GM21515 (cell line): ENCODE measurements at regions not wholly inside any gene's neighbourhood (a gene's known extent, or its start where the extent isn't known, plus 50 kb on each side); places are given as distances from the start of the nearest gene placed in this dataset.

Experiments
- ATAC-seq: cut with Tn5 transposase; IDR thresholded peaks from one replicate; pipeline ENCODE4 v1.9.1; 2021; ENCODE audit not compliant: unreplicated experiment

DNA sequence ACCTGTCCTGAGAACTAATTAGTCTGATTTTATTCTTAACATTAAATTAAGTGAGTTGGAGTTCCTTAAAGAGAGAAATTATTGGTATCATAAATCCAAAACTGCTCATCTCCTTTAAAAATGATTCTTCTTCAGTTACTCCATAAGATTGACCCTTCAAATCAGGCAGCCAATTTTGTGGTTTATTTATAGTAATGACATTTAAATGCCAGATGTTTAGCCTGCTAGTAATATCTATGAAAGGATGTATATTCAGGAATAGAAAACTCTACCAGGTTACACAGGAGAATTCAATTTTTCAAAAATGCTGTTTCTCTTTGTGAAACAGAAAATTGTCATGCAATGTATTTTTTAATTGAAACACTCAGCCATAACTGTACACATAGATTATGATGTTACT lies 457.8 kb upstream of the ROBO2 start:
- no peak for ATAC-seq

- ATAC-seq = no peak
Observed at GRCh38 chr3:76582632-76583378, 457.1 kb upstream of the ROBO2 start.

GRCh38 chr3:76585794-76586392 lies 454.0 kb upstream of the ROBO2 start:
- ATAC-seq = no peak

DNA sequence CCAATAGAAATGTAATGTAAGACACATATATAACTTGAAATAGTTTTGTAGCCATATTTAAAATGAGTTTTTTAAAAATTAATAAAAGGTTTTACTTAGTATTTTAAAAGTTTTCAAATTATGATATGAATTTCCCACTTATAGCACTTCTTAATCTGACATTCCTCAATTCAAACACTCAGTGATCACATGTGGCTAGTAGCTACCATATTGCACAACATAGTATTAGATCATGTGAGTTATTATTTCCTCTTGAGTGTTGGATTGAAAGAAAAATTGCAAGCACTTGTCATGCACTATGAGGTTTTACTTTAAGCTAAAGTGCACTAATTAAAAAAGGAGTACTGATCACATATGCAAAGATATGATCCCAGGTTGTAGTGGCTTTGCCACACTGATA lies 453.4 kb upstream of the ROBO2 start:
- no peak for ATAC-seq

GRCh38 chr3:76610150-76610549 lies 429.7 kb upstream of the ROBO2 start:
- ATAC-seq = no peak

GRCh38 chr3:76615719-76616118 lies 424.2 kb upstream of the ROBO2 start:
- ATAC-seq = no peak

DNA sequence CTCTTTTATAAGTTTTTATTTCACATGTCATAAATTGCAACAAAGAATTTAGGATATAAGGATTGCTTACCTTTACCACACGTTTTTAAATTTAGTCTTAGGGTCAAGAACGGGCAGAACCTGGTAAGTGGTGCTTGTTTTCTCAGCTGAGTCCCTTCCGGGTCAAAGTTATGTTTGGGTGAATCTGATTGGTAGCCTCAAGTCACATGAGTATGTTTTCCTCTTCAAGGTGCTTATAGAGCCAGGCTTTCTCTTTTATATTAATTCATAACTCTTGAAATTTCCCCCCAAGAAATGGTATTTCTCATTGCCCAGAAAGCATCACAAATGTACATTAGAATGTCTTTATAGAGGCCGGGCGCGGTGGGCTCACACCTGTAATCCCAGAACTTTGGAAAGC lies 415.7 kb upstream of the ROBO2 start:
- ATAC-seq = no peak

DNA sequence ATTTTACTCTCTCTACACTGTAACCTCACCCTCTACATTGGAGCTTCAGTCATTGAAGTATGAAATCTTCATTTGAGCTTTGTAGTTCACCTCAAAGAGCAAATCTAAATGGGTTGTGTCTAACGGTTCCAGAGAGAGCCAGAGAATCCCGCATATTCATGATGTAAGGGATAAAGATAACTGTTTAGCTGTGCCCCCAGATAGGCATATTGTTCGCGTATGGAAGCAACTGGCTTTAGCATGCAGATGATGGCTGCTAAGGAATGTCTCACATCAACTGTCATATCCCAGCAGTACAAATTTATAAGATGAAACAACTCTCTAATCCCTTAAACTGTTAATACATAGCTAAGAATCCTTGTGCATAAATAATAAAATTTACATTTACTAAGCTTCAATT lies 412.7 kb upstream of the ROBO2 start:
- no peak for ATAC-seq

DNA sequence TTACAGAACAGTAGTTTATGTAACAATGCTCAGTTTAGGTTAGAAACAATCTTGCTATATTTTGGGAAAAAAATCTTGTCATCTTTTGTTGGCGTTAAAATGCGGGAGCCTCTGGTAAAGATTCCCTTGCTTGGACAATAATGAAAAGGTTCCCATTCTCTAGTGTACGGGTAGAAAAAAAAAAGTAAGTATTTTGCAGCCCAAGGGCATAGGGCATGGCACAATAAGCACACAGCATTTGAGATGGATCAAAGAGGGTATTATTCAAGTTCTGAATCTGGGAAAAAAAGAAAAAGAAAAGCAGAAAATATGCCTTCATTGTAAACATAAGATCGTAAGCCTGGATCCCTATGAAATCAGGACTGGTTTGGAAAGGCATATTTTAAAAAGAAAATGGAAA lies 408.6 kb upstream of the ROBO2 start:
- no peak for ATAC-seq

DNA sequence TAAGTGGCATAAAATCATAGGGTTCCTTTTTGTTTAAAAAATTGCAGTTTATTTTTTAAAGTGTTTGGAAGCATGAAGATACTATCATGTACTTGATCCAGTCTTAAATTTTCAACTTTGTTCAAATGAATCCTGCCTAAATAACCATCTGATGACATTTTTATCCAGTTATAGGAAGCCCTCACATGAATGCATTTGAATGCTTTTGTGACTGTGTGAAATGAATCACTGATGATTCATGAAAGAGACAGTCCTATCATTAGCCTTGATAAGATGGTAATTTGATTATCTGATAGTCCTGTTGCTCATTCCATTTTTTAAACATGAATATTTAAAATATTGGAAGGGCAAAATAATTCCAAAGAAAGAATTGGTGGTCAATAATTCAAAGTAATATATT lies 401.9 kb upstream of the ROBO2 start:
- ATAC-seq = no peak

GRCh38 chr3:76643623-76644304 lies 396.1 kb upstream of the ROBO2 start:
- no peak for ATAC-seq

DNA sequence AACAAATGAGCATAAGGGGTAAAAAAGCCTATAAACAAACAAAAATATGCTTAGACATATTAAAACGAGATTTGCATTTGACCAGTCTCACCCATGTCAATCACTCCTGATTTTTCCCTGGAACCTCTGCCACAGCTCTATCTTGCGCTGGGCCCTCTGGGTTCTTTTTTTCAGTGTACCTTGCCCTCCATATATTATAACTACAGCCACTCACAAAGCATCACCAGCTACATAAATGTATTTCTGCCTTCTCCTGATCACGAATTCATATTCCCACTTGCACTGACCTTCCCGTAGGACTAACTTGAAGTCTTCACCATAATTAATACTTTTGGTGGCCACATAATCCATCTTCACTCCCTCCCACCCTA lies 395.6 kb upstream of the ROBO2 start:
- ATAC-seq = no peak

DNA sequence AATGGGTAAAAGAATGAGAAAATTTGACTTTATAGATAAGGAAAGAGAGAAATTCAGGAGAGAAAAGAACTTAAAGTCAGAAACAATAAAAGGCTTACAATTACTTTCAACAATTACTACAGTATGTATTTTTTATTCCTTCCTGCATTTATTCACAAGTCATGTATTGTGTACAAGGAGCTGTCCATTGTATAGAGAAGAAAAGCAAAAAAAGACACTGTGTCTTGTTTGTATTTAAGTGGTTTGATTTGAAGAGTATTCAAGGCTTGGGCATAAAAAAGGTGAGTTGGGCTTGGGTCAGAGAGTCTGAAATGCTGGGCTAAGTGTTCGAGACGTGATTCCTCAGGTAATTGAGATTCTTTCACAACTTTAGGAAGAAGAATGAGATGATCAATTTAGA lies 394.2 kb upstream of the ROBO2 start:
- no peak for ATAC-seq

DNA sequence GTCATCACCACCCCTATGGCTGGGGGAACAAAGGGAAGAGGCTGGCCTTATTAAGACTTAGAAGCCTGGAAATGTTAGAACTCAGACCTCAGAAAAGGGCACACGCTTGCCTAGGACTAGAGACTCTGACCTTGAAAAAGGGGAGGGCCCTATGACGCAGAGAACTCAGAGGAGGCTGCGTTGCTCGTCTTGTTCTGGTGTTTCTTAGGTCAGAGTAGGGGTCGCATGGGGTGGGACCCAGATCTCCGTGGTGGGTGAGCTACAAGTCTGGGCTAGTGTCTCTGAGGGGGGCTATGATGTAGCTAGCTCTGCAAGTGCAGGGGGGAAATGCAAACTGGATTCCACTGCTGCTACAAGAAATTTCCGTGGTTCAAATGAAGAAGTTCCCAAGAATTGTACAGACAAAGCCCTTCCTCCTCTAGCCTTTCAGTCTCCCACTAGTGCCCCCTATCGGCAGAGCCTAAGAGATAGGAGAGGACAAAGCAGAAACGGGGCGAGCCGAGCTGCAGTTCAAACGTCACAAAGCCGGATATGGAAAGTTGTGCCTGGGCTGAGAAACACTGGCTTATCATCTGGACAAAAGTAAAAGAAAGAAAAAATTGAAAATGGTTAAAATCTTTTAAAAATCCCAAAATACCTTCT lies 392.9 kb upstream of the ROBO2 start:
- no peak for ATAC-seq

DNA sequence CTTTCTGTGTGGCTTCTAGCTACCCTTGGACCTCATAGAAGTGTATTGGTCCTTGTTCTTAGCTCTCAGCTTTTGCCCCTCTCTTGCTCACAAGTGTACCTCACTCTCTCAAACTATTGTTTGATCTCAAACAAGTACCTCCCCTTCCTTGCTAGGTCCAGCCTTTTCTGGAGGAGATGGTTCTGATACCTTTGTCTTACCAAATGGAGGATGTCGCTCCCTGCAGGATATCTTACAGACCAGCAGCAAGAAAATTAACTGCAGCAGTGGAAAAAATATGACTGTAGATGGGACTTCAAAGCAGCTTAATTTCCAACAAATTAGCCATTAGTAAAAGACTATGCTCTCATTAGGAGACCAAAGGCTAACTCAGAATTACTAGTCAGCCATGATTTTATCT lies 388.1 kb upstream of the ROBO2 start:
- ATAC-seq = no peak

DNA sequence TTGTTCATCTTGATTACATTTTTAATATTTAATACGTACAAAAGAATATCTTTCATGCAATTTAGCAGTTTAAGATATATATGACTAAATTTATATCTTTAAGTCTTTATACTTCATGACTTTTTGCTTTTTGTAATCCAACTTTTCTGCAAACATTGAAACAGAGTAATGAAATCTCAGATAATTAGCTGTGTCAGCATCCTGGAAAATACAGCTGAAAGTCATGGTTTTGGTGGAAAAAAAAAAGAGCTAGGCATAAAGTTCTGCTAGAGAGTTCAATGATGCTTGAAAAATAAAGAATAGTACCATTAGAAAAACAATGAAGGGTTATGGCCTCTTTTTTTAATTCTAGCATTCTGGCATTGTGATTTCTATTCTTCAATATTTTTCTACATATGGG lies 387.4 kb upstream of the ROBO2 start:
- ATAC-seq = no peak

GRCh38 chr3:76653640-76654251 lies 386.2 kb upstream of the ROBO2 start:
- no peak for ATAC-seq

GRCh38 chr3:76656531-76657070 lies 383.3 kb upstream of the ROBO2 start:
- no peak for ATAC-seq

DNA sequence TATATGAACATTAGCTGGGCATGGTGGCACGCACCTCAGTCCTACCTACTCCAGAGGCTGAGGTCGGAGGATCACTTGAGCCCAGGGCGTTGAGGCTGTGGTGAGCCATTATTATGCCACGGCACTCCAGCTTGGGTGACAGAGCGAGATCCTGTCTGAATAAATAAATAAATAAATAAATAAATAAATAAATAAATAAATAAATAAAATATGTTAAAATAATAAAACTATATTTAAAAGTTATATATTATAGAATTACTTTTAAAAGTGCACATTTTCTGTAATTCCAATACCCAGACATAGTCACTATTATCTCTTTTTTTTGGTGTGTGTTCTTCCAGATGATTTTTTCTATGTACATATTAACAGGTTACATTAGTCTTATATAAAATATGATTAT lies 382.0 kb upstream of the ROBO2 start:
- ATAC-seq = no peak

DNA sequence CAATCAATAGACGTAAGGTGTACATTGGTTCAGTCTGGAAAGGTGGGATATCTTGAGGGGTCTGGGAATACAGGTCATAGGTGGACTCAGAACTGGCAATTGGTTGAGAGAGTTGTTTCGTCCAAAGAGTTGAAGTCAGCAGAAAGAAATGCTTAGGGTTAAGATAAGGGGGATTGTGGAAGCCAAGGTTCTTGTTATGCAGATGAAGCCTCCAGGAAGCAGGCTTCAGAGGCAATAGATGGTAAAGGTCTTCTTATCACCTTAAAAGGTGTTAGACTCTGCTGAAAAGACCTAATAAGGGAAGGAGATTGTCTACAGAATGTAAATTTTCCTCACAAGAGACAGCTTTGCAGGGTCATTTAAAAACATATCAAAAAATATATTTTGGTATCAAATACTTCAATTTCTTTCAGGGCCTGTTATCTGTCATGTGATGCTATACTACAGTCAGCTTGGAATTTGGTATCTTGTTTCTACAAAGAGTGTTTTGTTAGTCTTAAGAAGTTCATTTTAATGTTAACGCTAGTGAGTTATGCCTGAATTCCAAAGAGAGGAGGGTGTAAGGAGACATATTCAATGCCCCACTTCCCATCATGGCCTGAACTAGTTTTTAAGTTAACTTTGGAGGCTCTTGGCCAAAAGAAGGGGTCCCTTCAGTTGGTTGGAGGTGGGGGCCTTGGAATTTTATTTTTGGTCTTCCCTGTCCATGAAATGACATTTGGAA lies 378.2 kb upstream of the ROBO2 start:
- ATAC-seq = no peak

DNA sequence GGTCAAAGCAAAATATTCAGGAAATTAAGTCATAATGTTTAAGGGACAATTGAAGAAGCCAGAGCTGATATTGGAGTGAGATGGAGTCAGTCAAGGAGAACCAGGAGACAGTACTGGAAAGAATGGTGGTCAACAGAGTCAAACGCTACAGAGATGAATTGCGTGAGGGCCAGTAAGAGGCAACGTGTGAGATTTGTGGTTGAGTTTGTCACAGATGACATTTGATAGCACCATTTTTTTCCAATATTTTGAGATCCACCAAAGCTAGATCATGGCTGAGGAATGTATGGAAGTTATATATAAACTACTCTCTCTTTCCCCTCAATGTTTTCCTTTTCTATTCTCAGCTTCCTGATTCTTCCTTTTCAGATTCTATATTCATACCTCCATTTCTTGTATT lies 375.1 kb upstream of the ROBO2 start:
- ATAC-seq = no peak
